Gastroesophageal sphincter (tissue), 3 donors: ENCODE measurements at regions not wholly inside any gene's neighbourhood (a gene's known extent, or its start where the extent isn't known, plus 50 kb on each side); places are given as distances from the start of the nearest gene placed in this dataset.

Experiments
- POLR2A ChIP-seq, 2 donors: fragments of 450-650 bp; IDR thresholded peaks; one replicate each; pipeline ENCODE4 v1.6.1; 2017; ENCODE audit warnings: antibody characterized with exemption in 2 of 2, mild to moderate bottlenecking in 2 of 2, moderate library complexity in 1 of 2
- TF ChIP-seq, protein P1 (sequence below), 4 experiments: fragments of 200-600 bp in 2 of 4; fragments of 450-650 bp in 2 of 4; sonication (generic) in 1 of 4; IDR thresholded peaks; one replicate each; pipeline ENCODE4 v1.5.1; 2017 to 2019; ENCODE audit warnings: antibody characterized with exemption in 4 of 4, mild to moderate bottlenecking in 2 of 4, moderate library complexity in 2 of 4

DNA sequence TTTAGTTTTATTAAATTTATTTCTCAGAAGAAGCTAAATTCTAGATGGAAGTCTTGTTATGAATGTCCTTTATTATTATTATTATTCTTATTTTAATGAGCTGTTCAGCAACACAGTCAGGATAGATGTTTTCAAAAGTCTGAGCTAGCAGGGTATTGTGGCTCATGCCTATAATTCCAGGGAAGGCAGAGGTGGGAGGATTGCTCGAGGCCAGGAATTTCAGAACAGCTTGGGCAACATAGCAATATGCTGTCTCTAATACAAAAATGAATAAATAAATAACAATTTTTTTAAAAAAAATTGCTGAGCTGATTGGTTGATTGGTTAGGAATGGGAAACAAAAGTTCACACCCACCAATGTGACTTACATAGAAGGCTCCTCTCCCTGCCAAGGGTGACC is 274.1 kb upstream of the CYRIA start:
- TF ChIP-seq, protein P1, sequence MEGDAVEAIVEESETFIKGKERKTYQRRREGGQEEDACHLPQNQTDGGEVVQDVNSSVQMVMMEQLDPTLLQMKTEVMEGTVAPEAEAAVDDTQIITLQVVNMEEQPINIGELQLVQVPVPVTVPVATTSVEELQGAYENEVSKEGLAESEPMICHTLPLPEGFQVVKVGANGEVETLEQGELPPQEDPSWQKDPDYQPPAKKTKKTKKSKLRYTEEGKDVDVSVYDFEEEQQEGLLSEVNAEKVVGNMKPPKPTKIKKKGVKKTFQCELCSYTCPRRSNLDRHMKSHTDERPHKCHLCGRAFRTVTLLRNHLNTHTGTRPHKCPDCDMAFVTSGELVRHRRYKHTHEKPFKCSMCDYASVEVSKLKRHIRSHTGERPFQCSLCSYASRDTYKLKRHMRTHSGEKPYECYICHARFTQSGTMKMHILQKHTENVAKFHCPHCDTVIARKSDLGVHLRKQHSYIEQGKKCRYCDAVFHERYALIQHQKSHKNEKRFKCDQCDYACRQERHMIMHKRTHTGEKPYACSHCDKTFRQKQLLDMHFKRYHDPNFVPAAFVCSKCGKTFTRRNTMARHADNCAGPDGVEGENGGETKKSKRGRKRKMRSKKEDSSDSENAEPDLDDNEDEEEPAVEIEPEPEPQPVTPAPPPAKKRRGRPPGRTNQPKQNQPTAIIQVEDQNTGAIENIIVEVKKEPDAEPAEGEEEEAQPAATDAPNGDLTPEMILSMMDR (IDR thresholded peaks at IDR 0.05) = no peak
- TF ChIP-seq POLR2A (IDR thresholded peaks at IDR 0.05) = no peak
